GM18517 (cell line): ENCODE measurements at regions not wholly inside any gene's neighbourhood (a gene's known extent, or its start where the extent isn't known, plus 50 kb on each side); places are given as distances from the start of the nearest gene placed in this dataset.

Experiments used
- ATAC-seq: cut with Tn5 transposase; IDR thresholded peaks from one replicate; pipeline ENCODE4 v1.9.1; 2021; ENCODE audit warnings: mild to moderate bottlenecking, moderate library complexity; ENCODE audit not compliant: unreplicated experiment

DNA sequence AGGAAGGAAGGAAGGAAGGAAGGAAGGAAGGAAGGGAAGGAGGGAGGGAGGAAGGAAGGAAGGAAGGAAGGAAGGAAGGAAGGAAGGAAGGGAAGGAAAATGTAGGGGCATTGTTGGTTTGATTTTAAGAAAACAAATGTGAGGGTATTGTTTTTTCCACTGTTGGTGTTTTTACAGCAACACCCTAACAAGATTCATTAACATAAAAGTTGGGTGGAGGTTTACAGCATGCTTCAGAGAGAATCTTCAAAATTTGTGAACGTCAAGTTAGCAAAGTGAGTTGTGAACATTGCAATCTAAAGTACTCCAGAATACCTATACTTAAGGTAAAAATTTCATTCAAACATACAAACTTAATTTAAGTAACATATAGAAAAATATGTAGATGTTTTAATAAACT lies 200.2 kb upstream of the ID4 start:
- no peak for ATAC-seq

DNA sequence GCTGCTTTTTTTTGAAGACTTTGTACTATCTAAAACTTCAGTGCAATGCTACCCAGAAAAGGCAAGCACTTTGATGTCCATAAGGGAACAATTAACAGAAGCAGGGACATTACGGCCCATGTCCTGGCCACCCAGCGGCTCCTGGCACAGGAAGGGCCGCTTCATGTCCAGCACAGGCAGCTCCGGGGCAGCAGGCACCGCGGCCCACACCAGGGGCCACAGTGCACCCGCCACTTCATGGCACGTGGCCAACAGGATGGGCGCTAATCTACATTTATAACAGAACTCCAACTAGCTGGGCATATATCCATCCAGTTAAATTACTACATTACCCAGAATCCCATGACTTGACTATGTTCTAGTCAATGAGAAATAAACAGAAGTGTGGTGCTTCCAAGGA lies 198.2 kb upstream of the ID4 start:
- no peak for ATAC-seq

DNA sequence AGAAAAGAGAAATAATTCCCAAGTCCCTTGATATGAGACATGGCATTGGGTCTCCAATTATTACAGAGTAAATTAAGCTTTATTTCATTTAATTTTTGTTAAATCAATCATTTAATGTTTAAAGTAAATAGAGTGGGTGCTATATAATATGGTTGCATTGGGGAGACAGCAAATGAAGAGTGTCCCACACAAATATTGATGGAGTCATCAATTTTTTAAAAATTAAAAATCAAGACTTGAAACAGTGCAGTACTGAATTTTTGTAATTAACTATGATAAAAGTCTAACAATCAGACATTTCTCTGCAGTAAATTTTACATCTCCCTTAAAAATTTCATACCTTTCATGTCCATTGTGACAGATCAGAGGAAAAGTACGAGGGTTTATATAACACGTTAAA lies 193.9 kb upstream of the ID4 start:
- no peak for ATAC-seq

DNA sequence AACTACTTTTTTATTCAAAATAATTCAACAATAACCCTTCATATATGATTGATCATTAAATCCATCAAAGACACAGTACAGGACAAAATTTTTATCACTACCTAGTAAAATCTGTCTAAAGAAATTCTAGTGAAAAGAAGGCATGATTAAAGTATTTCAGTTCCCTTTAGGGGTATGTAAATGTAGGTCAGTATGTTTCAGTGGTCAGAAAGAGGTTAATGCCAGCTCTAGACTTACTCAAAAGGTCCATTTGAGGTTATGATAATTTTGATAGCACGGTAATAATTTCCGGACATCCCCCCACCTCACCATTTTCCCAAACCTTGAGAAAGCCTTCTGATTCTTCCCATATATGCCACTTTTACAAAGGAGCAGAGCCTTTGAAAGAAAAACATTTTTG lies 193.5 kb upstream of the ID4 start:
- ATAC-seq: no peak

DNA sequence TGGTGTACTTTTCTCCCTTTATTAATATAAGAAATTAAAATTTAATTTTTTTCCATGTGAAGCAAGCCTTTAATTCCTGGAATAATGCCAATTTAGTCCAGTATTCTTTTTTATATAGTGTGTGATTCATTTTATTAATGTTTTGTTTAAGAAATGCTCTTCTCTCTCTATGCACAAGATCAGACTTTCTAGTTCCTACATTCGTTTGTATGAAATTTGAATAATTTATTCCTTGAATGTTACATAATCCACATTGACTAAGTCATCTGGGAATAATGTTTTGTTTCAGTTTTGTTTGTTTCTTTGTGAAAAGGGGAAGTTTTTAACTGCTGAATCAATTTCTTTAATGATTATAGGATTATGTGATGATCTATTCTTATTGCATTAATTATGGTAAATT lies 181.4 kb upstream of the ID4 start:
- ATAC-seq: no peak

DNA sequence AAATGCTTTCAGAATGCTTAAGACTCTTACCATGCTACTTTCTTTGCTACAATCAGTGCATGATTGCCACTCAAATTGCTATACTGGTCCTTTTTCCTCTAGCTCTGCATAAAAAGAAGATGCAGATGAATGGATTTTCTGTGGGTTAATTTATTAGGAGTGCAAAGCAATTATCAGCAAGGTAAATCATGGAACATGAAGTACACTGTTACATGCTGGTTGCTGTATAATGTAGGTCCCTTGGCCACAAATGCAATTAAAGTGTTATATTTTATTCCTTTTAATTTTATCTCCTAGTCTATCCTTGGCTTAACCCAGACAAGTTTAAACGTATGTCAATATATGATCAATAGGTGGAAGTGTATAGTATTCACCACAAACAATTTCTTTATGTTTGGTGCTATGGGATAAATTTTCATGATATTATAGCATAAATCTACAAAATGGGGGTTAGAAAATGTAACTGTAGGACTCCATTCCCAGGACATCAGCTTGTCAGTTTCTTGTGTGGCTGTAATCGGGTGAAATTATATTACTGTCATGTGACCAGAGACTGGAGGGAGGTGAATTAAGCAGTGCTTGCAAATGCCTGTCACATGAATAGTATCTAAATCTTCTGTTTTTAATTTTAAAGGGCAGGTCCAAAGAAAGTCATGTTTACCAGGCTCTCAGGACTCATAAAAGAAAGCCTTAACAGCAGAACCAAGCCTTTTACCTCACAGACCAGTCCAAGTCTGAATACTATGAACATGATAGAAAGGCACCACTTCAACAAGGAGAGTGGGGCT lies 176.9 kb upstream of the ID4 start:
- ATAC-seq: no peak

DNA sequence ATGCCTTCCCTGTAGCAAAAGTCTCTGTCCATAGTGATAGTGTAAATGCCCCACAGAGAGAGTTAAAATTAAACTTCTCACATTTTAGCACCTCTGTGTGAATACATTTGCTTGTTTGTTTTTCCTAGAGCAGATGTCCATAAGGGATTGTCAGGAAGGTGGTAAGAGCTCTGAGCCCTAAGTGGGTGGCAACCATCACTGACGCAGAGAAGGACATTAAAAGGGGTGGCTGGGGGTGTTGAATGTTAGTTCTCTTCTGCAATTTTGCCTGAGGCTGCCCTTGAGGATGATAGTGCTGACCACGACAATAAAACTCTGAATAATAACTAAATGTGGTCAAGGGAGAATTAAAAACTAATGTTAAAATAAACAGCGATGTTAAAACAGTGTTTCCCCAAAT lies 174.3 kb upstream of the ID4 start:
- no peak for ATAC-seq

DNA sequence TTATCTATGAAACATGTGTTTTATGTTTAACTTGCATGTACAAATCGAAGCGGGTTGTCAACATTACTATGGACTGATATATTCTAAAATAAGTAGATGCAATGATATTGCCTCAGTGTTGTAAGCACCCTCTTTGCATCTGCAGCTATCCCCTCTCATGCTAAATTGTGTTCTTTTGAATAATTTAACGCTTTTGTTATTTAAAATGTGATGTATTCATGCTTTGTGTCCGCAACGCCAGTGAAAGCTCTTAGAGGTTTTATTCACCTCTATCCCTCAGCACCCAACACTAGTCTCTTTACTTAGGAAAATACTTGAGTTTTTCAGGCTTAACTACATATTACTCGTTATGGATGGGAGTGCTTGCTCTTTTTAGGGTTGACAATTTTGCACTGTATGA lies 173.7 kb upstream of the ID4 start:
- no peak for ATAC-seq

DNA sequence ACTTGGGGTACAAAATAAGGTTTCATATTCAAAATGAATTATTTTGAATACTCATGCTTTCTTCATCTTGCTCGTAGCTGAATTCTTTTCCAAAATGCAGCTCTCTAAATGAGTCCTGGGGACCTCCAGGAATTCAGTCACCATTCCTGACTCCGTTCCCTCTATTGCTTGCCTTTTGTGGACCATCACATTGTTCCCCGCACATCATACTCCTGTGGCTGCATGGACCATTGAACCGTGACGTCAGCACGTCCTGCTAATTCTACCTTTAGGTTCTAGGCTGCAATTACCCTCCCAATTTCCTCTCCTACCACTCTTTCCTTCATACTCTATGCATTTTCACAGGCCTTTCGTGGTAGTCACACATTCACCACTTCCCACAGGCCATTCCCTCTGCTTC lies 173.1 kb upstream of the ID4 start:
- no peak for ATAC-seq

DNA sequence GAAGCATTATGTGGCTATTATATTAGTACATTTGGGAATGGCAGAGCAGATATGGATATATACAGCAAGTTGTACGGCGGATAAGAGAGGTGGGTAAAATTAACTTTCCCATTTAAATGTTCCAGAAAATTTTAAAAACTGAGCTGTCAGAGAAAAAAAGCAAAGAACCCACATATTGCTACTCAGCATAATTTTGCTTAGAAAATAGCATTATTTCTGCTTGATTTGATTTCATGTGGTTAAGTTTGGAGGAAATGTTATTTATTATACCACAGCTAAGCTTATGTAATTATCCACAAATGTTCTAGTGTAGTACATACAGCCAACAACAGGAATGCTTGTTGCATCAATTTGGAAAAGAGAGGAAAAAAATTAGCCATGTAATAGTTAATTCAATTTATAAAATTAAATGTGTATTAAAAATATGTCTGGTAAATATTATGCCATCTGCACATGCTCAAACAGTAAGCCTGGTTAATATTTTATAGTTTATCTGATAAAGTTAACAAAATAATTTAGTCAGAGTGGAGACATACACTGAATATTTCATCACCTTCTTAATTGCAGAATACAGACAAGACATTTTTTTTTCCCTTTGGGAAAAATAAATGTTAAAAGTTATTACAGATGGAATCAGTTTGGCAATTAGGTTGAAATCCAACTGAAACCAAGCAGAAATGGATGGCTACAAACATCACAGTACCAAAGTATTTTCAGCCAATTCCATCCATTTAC lies 172.1 kb upstream of the ID4 start:
- no peak for ATAC-seq

DNA sequence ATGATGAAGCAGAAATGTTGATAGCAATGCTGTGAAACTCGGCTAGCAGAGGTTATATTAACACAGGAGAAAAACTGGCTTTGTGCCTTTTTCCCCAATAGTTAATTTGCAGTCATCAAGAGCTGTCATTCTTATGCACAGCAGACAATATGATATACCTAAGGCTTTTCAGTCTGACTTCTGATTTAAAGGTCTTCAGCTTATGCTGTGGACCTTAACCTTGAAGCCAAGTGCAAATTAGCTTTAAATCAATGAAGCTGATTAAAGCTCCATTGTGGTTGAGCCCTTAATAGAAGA lies 171.6 kb upstream of the ID4 start:
- no peak for ATAC-seq

DNA sequence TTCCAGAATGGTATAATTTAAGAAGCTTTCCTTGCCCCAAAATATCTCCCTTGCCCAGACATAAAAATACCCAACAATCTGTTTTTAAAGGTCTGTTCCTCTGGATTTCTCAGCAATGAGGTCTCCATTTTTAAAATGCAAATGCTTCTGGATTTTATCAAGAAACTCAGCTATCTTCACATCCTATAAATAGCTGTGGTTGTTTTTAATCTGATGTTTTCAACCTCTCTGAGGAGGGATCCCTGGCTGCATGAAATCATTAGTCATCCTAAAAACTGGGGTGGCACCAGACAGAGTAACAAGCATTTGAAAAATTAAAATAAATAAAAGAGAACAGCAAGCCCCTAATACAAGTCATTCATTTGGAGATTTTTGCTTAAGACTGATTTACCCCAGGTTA lies 168.5 kb upstream of the ID4 start:
- ATAC-seq: no peak

DNA sequence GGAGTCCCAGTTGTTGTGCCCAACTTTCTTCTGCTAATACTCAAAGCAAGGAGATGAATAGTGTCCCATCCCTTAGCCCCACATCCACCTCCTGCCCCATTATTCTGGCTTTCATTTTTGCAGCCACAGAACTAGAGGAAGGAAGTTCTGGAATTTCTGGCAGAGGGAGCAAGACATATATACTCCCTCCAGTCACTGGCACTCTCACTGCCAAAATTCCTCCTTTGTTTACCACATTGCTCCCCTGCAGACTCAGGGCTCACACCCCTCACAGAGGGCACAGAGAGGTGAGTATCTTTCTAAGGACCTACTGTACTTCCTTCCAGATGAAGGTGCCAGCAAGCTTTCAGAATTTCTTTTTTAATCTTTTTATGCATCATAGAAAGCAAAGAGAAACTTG lies 168.0 kb upstream of the ID4 start:
- no peak for ATAC-seq

DNA sequence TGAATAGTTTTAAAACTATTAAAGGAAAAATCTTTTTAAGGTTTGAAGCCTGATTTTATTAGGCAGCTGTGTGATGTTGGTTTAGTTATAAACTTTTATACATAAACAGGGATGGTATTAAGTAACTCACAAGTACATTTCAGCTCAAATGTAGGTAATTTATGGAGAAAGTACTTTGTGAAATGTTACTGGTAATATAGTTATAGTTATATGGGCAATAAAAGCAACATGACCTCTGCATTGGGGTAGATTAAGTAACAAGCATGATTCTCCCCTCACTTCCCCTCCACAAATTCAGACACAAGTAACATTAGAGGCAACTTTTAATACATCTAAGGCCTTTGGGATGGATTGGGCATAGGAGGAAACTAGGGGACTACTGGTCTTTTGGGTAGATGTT lies 154.3 kb upstream of the ID4 start:
- no peak for ATAC-seq

DNA sequence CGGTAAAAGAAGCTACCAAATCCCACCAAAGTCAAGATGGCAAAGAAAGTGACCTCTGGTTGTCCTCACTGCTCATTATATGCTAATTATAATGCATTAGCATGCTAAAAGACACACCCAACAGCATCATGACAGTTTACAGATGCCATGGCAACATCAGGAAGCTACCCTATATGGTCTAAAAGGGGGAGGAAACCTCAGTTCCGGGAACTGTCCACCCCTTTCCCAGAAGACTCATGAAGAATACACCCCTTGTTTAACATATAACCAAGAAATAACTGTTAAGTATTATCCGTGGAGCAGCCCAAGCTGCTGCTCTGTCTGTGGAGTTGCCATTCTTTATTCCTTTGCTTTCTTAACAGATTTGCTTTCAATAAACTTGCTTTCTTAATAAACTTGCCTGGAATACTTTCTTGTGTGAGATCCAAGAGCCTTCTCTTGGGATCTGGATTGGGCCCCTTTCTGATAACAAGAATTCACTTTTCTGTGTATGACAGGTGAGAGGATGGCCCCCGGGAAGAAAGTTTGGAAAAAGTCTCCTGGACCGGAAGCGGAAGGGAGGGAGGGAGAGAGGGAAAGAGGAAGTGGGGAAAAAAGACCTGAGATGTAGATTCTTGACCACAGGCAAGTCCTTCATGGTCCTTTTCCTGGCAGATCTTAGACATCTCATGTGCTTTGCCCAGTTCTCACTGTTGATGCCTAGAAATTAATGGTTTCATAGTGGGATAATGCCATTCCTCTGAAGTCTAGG lies 146.7 kb upstream of the ID4 start:
- ATAC-seq: no peak

DNA sequence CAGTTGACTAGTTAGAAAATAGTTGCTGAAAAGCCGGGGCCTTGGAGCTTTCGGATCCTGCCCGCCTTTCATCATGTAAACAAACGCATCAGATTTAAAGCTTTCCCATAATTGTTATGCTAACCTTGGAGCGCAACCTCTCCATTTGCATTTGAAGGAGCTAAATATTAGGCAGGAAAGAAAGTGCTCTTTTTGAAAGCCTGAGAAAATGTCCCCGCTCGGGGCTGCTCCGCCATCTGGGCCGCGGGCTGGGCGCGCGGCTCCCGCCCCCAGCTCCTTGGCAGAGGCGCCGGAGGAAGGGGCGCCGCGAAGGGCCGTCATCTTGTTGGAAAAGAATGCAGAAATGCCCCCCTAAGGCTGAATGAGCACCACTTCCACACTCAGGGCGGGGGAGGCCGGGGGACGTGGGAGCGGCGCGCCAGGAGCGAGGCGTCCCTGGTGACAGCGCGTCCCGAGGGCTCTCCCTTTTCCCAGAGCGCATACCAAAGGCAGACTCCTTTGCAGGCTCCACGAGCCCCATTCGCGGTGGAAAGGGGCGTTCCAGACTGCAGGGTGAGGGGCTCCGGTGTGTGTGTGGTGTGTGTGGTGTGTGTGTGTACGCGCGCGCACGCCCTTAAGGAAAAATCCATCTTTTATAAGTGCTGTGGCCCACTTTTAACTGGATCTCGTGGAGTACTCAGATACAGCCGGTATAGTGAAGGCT lies 145.6 kb upstream of the ID4 start:
- no peak for ATAC-seq

DNA sequence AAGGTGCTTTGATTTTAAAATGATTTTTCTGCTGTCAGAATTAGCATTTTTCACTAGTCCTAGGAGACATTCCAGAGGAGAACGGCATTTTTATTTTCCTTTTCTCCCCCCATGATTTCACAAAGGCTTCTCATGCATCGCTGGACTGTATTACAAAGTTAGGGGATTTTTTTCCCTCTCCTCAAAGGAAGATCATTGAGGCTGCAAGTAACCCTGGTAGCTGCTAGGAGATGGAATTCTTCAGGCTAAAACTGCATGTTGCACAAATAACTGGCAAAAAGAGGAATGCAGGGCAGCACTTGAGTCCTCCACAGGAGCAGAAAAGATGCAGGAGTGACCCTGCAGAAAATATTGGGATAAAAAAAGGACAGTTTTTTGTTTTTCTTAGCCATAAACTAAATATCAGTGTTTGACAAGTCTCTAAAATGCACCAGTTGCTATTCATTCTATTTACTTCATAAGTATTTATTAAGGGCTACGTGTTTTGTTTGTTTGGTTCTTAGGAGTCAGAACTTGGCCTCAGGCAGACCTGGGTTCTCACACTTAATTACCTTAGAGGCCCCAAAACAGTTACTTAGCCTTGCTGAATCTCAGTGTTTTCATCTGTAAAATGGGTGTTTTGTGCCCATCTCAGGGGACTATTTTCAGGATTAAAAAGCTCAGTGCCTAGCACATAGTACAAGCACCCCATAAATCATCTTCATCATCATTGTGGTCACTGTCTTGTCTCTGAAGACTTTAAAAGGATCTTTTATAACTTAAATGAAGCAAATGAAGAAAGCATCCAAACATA lies 144.5 kb upstream of the ID4 start:
- no peak for ATAC-seq

DNA sequence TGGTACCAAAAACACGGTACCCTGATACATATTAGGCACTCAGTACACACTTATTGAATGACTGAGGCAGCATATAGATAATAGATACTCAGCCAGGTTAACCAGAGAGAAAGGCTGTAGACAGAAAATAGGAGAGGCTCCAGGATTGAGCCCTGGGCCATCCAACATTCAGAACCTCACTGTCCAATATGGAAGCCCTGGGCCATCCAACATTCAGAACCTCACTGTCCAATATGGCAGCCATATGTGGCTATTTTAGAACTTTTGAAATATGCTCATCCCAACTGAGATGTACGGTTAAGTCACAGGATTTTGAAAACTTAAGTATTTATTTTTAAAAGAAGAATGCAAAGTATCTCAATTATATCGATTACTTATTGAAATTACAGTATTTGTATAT lies 142.5 kb upstream of the ID4 start:
- ATAC-seq: no peak

DNA sequence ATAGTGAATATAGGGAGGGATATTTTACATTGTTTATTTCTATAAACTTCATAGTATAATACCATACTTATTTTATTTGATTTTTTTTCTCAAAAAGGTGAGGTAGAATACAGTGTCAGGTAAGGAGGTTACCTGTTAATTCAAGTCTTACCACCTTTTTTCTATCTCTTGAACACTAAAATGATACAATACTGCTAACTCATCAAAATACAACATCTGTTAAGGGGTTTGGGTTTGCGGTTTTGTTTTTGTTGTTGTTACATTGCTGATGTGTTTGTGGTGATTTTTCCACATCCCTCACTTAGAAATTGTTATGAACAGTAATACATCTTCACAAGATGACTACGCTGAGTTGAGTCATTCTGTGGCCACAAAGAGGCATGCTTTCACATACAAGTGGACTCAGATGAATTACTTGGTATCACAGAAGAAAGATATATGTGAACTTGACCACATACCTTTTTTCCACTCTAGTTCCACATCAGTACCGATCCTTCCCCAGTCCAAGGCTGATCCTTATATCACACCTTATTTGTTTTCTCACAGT lies 139.4 kb upstream of the ID4 start:
- ATAC-seq: no peak

DNA sequence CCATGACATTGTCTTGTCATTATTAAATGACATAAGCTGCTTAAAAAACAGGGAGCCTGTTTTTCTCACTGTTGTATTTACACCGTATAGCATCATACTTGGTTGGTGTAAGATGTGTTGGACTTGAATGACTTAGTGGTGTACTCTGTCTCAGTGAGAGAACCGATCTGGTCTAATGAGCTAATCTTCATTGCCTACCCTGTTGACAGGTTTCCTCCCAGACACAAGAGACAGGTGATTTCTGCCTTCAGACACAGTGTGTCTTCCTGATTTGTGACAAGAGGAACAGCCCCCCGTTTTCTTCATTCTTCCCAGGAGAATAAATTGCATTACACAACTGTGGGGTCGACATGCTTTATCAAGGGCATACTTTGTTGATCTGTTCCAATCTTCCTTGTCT lies 137.2 kb upstream of the ID4 start:
- ATAC-seq: no peak

DNA sequence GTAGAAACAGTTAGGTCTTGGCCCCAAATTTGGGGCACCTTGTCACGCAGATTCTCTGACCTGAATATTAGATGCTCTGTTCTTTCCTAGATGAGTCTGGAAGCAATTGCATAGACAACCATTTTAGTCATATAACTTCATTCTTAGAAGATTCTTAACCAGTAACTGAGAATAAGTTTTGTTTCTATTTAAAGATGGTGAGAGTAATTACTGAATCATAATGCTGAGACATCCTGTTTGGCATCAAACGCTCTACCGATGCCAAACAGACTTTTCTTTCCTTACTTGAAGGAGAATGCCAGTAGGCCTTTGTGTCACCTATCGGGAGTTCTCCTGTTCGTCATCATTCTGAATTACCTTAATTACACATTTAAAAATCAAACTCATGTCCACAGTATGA lies 131.6 kb upstream of the ID4 start:
- ATAC-seq: no peak
